Ishikawa (cell line): ENCODE measurements at regions not wholly inside any gene's neighbourhood (a gene's known extent, or its start where the extent isn't known, plus 50 kb on each side); places are given as distances from the start of the nearest gene placed in this dataset.

Experiments used
- CEBPB ChIP-seq: IDR thresholded peaks from 2 replicates; pipeline ENCODE4 v1.6.1; 2012
- CREB1 ChIP-seq: IDR thresholded peaks from 2 replicates; pipeline ENCODE4 v1.6.1; 2012; ENCODE audit warnings: low read depth
- EGR1 ChIP-seq: IDR thresholded peaks from 2 replicates; pipeline ENCODE4 v1.6.1; 2012
- EP300 ChIP-seq: IDR thresholded peaks from 2 replicates; pipeline ENCODE4 v1.6.1; 2012; ENCODE audit warnings: borderline replicate concordance
- FOXM1 ChIP-seq: IDR thresholded peaks from 2 replicates; pipeline ENCODE4 v1.6.1; 2012; ENCODE audit warnings: low read depth, borderline replicate concordance
- NFIC ChIP-seq: IDR thresholded peaks from 2 replicates; pipeline ENCODE4 v1.6.1; 2012
- RAD21 ChIP-seq: IDR thresholded peaks from 2 replicates; pipeline ENCODE4 v1.6.1; 2012; ENCODE audit warnings: low read depth
- TAF1 ChIP-seq: IDR thresholded peaks from 2 replicates; pipeline ENCODE4 v1.6.1; 2012; ENCODE audit warnings: low read depth, mild to moderate bottlenecking
- TCF12 ChIP-seq: IDR thresholded peaks from 2 replicates; pipeline ENCODE4 v1.6.1; 2012; ENCODE audit warnings: low read depth
- TEAD4 ChIP-seq: IDR thresholded peaks from 2 replicates; pipeline ENCODE4 v1.6.1; 2012
- YY1 ChIP-seq: IDR thresholded peaks from 2 replicates; pipeline ENCODE4 v1.6.1; 2012; ENCODE audit warnings: low read depth
- ZBTB7A ChIP-seq: IDR thresholded peaks from 2 replicates; pipeline ENCODE4 v1.6.1; 2012; ENCODE audit warnings: low read depth
- TF ChIP-seq, protein P1 (sequence below): IDR thresholded peaks from 2 replicates; pipeline ENCODE4 v1.6.1; 2012; ENCODE audit warnings: low read depth, mild to moderate bottlenecking
- TF ChIP-seq, protein P2 (sequence below): IDR thresholded peaks from 2 replicates; pipeline ENCODE4 v1.6.1; 2012
- TF ChIP-seq, protein P3 (sequence below): IDR thresholded peaks from 2 replicates; pipeline ENCODE4 v1.6.1; 2012

DNA sequence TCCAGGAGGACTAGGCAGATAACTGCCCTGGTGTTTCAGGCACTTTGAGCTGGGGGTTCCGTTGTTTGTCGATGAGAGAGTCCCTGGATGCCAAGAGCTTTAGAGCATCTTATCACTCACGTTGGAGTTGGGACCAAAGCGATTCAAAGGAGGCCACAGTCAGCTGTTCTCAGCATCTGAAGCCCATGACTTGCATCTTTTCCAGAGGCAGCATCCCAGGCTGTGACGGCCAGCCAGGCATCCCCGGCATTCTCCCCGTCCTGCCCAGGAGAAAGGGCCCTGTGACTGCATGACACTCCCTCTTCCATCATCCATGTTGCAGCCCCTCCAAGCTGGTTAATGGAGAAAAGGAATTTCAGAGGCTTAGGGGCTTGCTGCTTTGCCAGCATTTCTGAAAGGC lies 520.3 kb downstream of the CDH26 start:
- no peak for TF ChIP-seq TEAD4
- TF ChIP-seq, protein P1, sequence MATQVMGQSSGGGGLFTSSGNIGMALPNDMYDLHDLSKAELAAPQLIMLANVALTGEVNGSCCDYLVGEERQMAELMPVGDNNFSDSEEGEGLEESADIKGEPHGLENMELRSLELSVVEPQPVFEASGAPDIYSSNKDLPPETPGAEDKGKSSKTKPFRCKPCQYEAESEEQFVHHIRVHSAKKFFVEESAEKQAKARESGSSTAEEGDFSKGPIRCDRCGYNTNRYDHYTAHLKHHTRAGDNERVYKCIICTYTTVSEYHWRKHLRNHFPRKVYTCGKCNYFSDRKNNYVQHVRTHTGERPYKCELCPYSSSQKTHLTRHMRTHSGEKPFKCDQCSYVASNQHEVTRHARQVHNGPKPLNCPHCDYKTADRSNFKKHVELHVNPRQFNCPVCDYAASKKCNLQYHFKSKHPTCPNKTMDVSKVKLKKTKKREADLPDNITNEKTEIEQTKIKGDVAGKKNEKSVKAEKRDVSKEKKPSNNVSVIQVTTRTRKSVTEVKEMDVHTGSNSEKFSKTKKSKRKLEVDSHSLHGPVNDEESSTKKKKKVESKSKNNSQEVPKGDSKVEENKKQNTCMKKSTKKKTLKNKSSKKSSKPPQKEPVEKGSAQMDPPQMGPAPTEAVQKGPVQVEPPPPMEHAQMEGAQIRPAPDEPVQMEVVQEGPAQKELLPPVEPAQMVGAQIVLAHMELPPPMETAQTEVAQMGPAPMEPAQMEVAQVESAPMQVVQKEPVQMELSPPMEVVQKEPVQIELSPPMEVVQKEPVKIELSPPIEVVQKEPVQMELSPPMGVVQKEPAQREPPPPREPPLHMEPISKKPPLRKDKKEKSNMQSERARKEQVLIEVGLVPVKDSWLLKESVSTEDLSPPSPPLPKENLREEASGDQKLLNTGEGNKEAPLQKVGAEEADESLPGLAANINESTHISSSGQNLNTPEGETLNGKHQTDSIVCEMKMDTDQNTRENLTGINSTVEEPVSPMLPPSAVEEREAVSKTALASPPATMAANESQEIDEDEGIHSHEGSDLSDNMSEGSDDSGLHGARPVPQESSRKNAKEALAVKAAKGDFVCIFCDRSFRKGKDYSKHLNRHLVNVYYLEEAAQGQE, result no peak
- no peak for TF ChIP-seq RAD21
- TF ChIP-seq NFIC, result no peak
- TF ChIP-seq ZBTB7A, result no peak
- TF ChIP-seq, protein P2, sequence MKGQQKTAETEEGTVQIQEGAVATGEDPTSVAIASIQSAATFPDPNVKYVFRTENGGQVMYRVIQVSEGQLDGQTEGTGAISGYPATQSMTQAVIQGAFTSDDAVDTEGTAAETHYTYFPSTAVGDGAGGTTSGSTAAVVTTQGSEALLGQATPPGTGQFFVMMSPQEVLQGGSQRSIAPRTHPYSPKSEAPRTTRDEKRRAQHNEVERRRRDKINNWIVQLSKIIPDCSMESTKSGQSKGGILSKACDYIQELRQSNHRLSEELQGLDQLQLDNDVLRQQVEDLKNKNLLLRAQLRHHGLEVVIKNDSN, result no peak
- TF ChIP-seq EGR1, result no peak
- TF ChIP-seq CEBPB, result no peak
- TF ChIP-seq TAF1, result no peak
- TF ChIP-seq CREB1, result no peak
- TF ChIP-seq, protein P3, sequence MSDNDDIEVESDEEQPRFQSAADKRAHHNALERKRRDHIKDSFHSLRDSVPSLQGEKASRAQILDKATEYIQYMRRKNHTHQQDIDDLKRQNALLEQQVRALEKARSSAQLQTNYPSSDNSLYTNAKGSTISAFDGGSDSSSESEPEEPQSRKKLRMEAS, result no peak
- no peak for TF ChIP-seq TCF12
- TF ChIP-seq YY1, result no peak
- TF ChIP-seq EP300, result no peak
- no peak for TF ChIP-seq FOXM1

DNA sequence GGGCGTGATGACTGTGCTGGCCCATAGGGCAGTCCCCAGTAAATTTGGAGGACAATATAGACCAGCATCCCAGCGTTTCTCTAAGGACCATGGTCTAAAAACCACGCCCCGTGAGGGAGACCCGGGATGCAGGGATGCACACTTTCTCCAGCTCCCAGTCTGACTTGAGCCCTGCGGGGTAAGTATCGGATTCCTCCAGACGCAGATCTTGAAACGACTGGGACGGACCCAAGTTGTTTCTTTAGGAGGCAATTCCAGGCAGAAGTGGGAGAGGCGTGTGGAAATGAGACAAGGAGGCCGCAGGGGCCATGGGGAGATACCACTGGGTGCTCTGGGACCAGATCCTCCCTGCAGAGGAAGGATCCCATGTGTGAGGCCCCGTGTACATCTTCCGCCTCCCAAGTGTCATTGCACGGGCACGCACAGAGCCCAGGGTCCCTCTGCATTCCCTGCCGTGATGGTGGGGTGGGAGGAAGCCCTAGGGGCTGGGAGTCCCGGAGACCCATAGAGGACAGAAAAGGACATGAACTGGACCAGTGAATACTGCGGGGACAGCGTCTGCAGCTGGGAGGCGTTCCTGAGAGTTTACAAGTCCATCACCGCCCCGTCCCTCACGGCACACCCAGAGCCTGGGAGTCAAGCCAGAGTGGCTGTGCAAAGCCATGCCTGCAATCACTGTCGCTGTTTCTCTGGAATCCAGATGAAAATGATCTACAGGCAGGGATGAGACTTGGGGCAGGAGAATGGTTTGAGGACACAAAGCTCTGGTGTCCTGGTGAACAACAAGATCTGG lies 522.9 kb downstream of the CDH26 start:
- TF ChIP-seq TCF12 (no peak), ZBTB7A (no peak), EGR1 (no peak), TEAD4 (no peak), CREB1 (no peak), NFIC (no peak), TAF1 (no peak), EP300 (no peak)
- TF ChIP-seq, protein P2, result no peak
- TF ChIP-seq, protein P3, result no peak

DNA sequence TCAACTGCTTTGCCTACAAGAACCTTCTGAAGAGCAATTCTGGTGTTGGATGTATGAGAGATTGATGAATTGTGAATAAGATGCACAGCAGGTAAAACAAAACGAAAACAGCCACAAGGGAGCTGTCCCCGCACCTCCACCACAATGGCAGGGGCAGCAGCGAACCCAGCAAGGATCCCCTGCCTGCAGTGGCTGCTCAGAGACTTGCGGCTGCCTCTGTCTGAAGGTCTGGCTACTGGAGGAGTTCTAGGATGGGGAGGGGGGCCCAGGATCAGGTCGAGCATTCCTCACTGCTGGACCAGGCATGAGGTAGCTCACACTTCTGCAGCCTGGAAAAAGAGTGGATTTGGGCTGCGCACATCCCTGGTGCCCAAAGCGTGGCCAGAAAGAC lies 523.5 kb downstream of the CDH26 start:
- TF ChIP-seq NFIC, result no peak
- TF ChIP-seq EGR1, result no peak
- no peak for TF ChIP-seq RAD21
- TF ChIP-seq CREB1, result no peak
- TF ChIP-seq TEAD4, result no peak
- TF ChIP-seq TCF12, result no peak
- TF ChIP-seq, protein P1, result no peak
- TF ChIP-seq YY1, result no peak

DNA sequence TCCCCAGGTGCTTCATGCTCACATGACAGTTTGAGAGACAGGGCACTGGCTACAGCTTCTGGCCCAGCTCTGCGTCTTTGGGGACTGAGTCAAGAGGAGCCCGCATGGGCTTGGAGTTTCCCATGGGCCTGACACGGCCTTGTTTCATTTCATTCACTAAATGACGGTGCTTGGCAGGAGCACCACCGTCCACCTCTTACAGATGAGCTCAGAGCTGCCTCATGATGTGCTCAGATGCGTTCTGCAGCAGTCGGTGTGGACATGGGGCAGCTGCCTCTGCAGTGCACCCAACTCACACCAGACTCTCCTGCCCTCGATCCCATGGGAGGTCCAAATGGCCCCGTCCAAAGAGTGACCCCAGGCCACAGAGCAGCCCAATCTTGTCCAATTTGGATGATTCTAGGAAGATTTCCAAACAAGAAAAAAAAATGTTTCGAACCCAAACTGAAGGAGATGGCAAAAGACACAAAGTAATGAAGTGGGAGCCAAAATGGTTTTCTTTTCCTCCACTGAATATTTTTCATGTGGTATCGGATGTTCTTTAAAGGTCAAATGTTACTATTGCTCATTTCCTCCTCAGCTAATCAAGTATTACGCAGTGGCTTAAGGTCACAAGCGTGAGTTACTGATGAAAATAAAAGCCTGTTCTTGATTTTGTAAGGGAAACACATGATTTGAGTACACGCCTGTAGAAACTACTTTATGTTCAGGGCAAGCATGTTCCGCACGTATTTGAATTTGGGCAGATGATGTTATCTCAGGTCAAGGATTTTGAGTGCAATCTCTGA lies 524.2 kb downstream of the CDH26 start:
- TF ChIP-seq, protein P3, result no peak
- TF ChIP-seq TEAD4 (no peak), EP300 (no peak), TCF12 (no peak), FOXM1 (no peak), CEBPB (no peak), EGR1 (no peak), CREB1 (no peak), TAF1 (no peak), ZBTB7A (no peak), RAD21 (no peak), YY1 (no peak), NFIC (no peak)
- TF ChIP-seq, protein P2, result no peak
- TF ChIP-seq, protein P1, result no peak
